GM21526 (cell line): ENCODE measurements at regions not wholly inside any gene's neighbourhood (a gene's known extent, or its start where the extent isn't known, plus 50 kb on each side); places are given as distances from the start of the nearest gene placed in this dataset.

Experiments
- ATAC-seq: cut with Tn5 transposase; IDR thresholded peaks from one replicate; pipeline ENCODE4 v1.9.1; 2021; ENCODE audit warnings: moderate library complexity; ENCODE audit not compliant: unreplicated experiment, low FRiP score

DNA sequence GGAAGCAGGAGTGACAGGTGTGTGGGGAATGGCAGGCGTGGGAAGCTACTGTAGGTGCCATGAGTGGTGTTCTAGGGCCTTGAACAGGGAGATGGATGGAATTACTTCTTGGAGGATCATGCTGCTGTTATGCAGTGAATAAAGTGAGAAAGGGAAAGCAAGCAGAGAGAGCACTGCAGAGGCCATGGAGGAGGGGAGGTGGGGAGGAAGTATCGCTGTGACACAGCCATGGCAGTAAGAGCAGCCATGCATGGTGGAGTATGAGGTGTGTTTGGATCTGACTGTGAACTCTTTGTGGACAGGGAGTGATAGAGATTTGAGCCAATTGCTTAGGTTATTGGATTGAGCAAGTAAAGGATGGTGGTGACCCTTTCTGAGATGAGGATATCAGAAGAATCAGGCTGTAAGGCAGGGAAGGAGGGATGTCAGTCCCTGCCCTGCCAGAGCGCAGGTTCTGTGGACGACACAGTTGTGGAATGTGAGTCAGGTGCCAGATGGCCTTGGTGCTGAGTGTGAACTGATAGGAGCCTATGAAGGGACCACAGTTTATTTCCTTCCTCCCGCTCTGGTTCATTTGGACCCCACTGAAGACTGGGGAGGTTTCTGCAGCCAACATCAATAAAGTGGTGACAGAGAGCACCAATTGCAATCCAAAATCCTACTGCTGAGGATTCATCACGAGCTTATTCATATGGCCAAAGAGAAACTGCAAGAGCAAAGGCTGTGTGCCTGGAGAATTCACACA, 105.5 kb upstream of the TMEM72 start:
- ATAC-seq, result no peak

GRCh38 chr10:44806950-44807349, 104.2 kb upstream of the TMEM72 start:
- no peak for ATAC-seq

DNA sequence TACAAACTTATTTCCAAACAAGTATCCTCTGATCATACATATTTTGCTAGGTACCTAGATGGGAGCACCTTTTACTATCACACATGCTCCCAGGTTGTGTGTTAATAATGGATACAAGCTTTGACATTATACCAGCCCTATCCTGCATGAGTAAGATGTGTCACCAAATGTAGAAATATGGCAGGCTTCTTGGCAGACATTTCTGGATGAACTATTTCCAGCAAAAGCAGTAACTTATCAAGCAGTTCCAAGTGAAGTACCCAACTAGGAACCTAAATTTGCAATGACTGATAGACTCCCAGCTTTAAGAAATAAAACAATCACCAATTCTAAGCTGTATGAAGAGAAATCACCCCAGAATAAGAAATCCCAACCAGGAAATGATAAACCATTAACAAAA, 103.7 kb upstream of the TMEM72 start:
- no peak for ATAC-seq

DNA sequence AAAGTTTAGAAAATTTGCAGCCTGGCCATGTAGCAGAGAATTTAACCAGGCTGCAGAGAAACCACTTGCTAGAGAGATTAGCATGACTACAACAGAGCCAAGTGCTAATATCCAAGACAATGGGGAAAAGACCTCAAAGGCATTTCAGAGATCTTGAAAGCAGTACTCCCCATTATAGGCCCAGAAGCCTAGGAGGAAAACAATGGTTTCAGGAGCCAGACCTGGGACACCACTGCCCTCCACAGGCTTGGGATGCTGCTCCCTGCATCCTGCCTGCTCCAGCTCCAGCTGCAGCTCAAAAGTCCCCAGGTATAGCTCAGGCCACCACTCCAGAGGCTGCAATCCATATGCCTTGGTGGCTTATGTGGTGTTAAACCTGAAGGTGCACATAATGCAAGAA, 101.5 kb upstream of the TMEM72 start:
- no peak for ATAC-seq

DNA sequence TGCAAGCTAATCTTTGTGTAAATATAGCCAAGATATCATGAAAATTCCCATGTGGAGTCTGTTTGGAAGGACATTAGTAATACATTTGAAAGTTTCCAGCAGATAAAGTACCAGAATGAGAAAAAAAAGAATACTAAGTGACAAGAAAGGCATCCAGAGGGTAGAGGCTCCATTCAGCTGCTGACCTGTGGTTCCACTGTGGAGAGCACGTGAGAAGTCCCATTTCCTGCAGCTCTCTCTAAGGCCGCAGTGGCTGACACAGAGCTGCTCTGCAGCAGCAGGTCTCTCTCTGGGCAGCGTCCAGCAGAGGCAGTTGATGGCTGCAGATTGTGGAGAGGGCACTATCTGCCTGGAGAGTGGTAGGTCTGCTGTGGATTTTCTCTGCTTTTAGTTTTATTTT, 100.1 kb upstream of the TMEM72 start:
- ATAC-seq, result no peak

DNA sequence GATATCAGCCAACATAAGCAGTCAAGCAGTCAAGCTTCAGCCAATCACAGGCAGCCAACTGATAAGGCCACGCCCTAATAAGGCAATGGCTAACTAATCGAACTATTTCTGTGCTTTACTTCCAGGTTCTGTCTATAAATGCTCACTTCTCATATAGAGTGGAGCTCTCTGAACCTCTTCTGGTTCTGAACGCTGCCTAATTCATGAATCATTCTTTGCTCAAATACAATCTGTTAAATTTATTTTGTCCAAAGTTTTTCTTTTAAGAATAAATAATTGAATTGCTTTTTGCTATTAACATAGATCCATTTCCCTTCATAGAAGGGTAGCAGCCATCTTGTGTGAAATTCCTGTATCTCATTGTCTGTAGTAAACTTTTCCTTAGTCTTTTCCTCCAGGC, 97.9 kb upstream of the TMEM72 start:
- no peak for ATAC-seq

GRCh38 chr10:44814929-44815328, 96.2 kb upstream of the TMEM72 start:
- no peak for ATAC-seq

DNA sequence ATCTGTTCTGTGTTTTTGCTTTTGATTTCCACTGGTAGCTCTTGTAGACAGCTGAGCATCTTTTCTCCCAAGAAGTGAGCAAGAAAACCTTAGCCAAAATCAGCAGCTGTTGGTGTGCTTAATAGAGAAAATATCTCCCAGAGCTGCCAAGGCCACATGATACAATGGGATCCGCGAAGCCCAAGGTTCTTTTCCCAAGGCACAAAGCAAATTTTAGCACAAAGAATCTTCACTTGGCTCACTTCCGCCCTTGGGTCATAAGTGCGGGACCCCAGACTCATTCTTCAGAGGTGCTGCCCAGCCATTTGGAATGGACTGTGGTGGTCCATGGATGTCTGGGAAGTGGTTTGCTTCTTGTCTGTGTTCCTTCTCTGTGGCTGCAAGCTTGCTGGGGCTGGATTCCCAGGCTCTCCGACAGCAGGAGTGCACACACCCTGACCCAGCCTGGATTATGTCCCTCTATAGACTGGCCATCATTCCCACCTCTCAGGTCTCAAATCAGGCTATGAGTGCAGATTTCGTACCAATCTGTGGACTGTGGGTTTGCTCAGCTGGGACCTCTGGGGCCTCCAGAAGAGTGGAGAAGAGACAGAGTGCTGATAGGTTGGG, 93.0 kb upstream of the TMEM72 start:
- ATAC-seq, result no peak

DNA sequence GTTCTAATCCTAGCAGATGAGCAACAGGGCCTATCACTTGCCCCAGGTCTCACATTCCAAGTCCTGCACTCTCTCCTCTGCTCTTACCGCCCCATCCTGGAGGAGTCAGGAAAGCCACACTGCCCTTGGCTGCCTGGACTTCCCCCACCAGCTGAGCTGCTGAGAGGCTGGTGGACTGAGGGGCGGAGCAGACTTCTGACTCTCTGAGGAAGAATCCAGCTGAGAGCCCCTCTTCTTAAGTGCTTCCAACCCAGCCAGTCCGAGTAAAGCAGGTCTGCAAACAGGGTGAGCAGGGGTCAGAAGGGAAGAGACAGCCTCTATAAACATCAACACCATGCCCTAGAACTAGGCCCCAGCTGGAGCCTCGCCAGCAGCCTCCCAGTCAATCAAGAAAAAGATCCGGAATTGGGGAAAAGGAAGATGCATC, 92.4 kb upstream of the TMEM72 start:
- ATAC-seq, result no peak

- ATAC-seq, result no peak
These were observed 91.0 kb upstream of the TMEM72 start for GRCh38 chr10:44820094-44820493.

- no peak for ATAC-seq
These were observed 89.8 kb upstream of the TMEM72 start for GRCh38 chr10:44821290-44821689.

GRCh38 chr10:44822349-44822748, 88.8 kb upstream of the TMEM72 start:
- no peak for ATAC-seq

DNA sequence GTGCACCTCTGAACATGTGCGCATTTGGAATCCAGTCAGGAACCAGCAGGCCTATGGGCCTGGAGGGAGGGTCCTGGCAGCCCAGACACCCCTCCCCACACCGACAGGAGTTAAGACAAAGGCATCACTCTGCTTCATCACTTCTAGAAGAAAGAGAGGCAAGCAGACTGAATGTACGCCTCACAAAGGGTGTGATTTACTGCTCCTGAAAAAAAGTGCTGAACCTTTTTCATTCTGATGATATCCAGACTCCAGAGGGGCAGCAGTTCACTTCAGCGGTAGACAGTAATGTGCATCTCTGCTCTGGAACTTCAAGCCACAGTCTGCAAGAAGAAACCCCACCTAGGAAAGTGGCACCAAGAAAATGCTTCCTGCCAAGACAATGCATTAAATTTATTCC, 88.2 kb upstream of the TMEM72 start:
- no peak for ATAC-seq

GRCh38 chr10:44824607-44825006, 86.5 kb upstream of the TMEM72 start:
- no peak for ATAC-seq

GRCh38 chr10:44827431-44828006, 83.6 kb upstream of the TMEM72 start:
- ATAC-seq, result no peak

DNA sequence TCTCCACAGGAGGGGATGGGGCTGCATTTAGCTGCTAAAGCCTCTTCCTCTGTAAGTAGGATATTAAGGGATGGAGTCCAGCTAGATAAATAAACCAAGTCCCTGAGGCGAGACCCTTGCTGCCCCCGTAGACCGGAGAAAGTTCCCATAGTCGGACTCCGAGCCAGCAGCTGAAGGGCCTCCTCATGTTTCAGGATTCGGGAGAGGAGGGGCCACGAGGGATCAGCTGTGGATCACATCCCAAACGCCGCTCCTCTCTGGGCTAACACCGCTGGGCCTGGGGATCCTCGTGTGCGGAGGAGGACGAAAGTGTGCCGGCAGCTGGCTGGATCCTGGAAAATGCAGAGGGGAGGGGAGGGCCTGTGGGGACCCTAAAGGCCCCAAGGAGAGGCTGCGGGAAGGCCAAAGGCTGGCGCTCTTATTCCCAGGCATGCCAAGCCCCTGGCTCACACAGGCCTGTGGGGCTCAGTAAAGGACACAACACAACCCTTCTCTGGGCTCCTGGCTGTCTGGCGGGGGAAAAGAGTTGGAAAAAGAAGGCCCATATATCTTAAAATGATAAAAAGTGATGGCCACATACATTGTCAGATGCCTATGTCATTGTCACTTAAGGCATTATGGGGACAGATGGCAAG, 82.5 kb upstream of the TMEM72 start:
- no peak for ATAC-seq

GRCh38 chr10:44829426-44829825, 81.7 kb upstream of the TMEM72 start:
- no peak for ATAC-seq

DNA sequence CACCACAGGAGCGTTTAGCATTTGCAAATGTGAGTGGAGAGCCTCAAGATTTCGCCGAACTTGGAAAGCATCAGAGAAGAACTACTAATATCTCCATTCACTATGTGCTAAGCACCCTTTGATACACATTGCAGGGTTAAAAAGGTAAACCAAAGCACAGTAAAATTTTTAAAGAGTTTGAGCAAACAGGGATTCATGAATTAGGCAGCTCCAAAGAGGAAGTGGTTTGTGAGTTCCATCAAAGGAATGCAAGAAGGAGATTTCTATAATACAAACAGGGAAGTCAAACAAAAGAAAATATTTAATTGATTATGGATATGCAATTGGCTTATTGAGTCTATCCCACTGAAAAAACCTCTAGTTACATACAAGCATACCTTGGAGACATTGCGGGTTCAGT, 81.1 kb upstream of the TMEM72 start:
- no peak for ATAC-seq

GRCh38 chr10:44831581-44831980, 79.6 kb upstream of the TMEM72 start:
- ATAC-seq, result no peak

- ATAC-seq, result no peak
These were observed 78.3 kb upstream of the TMEM72 start for GRCh38 chr10:44832595-44833390.

- no peak for ATAC-seq
These were observed 77.0 kb upstream of the TMEM72 start for GRCh38 chr10:44834131-44834530.
